HEK293 (cell line): ENCODE measurements at regions not wholly inside any gene's neighbourhood (a gene's known extent, or its start where the extent isn't known, plus 50 kb on each side); places are given as distances from the start of the nearest gene placed in this dataset.

ENCODE experiments used
- CTCF ChIA-PET: fragments of 350-600 bp; formaldehyde crosslinking; extraction: SDS; loops from one replicate; lab custom pipeline; 2021; ENCODE audit warnings: antibody characterized with exemption; lab: Yijun Ruan, JAX
- POLR2A ChIA-PET: fragments of 300-600 bp; formaldehyde crosslinking; extraction: SDS; loops from one replicate; lab custom pipeline; 2020; ENCODE audit warnings: antibody characterized with exemption, inconsistent platforms; lab: Yijun Ruan, JAX
- H3K27ac ChIP-seq: fragments of 200-500 bp; sonication (Bioruptor generic); 2 replicates; pipeline ENCODE4 v1.5.1; 2014; ENCODE audit warnings: low read depth, low read length, control low read depth, inconsistent platforms; ENCODE audit errors: extremely low read depth
- H3K36me3 ChIP-seq, 2 experiments: fragments of 200-500 bp in 1 of 2; sonication (Bioruptor generic) in 1 of 2; 1 replicate in 1 of 2; 2 replicates in 1 of 2; pipeline ENCODE4 v1.5.1; 2014 to 2017; ENCODE audit warnings: inconsistent platforms in 2 of 2, low read length in 2 of 2; ENCODE audit not compliant: control insufficient read depth in 2 of 2, insufficient read depth in 1 of 2
- H3K4me1 ChIP-seq: fragments of 200-500 bp; sonication (Bioruptor generic); 2 replicates; pipeline ENCODE4 v1.5.1; 2014; ENCODE audit warnings: mild to moderate bottlenecking, low read length, inconsistent platforms; ENCODE audit not compliant: control insufficient read depth, insufficient read depth
- H3K4me3 ChIP-seq: 2 replicates; pipeline ENCODE4 v1.5.1; 2011; ENCODE audit warnings: low read depth, mild to moderate bottlenecking, control low read depth, low read length, moderate library complexity
- H3K9me3 ChIP-seq: fragments of 200-500 bp; sonication (Bioruptor generic); 2 replicates; pipeline ENCODE4 v1.5.1; 2014; ENCODE audit warnings: low read depth, low read length, inconsistent platforms; ENCODE audit not compliant: control insufficient read depth, insufficient read depth
- GFI1B ChIP-seq: fragments of 450-650 bp; formaldehyde crosslinking; IDR thresholded peaks from 2 replicates; pipeline ENCODE4 v1.5.1; 2016; ENCODE audit warnings: missing biosample characterization, missing genetic modification characterization
- KLF8 ChIP-seq: fragments of 450-650 bp; formaldehyde crosslinking; IDR thresholded peaks from 2 replicates; pipeline ENCODE4 v1.5.1; 2016; ENCODE audit warnings: missing biosample characterization, missing genetic modification characterization
- ZBTB17 ChIP-seq: fragments of 450-650 bp; formaldehyde crosslinking; IDR thresholded peaks from 2 replicates; pipeline ENCODE4 v1.5.1; 2016; ENCODE audit warnings: missing biosample characterization, missing genetic modification characterization
- ZNF121 ChIP-seq: fragments of 450-650 bp; formaldehyde crosslinking; IDR thresholded peaks from 2 replicates; pipeline ENCODE4 v1.5.1; 2016; ENCODE audit warnings: missing biosample characterization, missing genetic modification characterization
- ZNF175 ChIP-seq: fragments of 450-650 bp; formaldehyde crosslinking; IDR thresholded peaks from 2 replicates; pipeline ENCODE4 v1.5.1; 2016; ENCODE audit warnings: missing biosample characterization, missing genetic modification characterization
- ZNF335 ChIP-seq: fragments of 450-650 bp; formaldehyde crosslinking; conservative IDR thresholded peaks from 2 replicates; pipeline ENCODE4 v1.5.1; 2016; ENCODE audit warnings: missing biosample characterization, missing genetic modification characterization
- ZNF341 ChIP-seq: fragments of 450-650 bp; formaldehyde crosslinking; IDR thresholded peaks from 2 replicates; pipeline ENCODE4; 2016; ENCODE audit warnings: low read depth, missing biosample characterization, missing genetic modification characterization
- ZNF37A ChIP-seq: fragments of 450-650 bp; IDR thresholded peaks from 2 replicates; pipeline ENCODE4 v1.5.1; 2018; ENCODE audit warnings: missing biosample characterization, missing genetic modification characterization
- ZNF394 ChIP-seq: fragments of 450-650 bp; formaldehyde crosslinking; IDR thresholded peaks from 2 replicates; pipeline ENCODE4 v1.5.1; 2016; ENCODE audit warnings: missing biosample characterization, missing genetic modification characterization, mild to moderate bottlenecking, moderate library complexity, borderline replicate concordance
- ZNF416 ChIP-seq: fragments of 450-650 bp; formaldehyde crosslinking; IDR thresholded peaks from 2 replicates; pipeline ENCODE4 v1.5.1; 2016; ENCODE audit warnings: missing biosample characterization, missing genetic modification characterization
- ZNF548 ChIP-seq: fragments of 450-650 bp; formaldehyde crosslinking; IDR thresholded peaks from 2 replicates; pipeline ENCODE4 v1.5.1; 2016; ENCODE audit warnings: missing biosample characterization, missing genetic modification characterization
- ZNF596 ChIP-seq: fragments of 450-650 bp; IDR thresholded peaks from 2 replicates; pipeline ENCODE4 v1.5.0; 2018; ENCODE audit warnings: missing biosample characterization, mild to moderate bottlenecking, missing genetic modification characterization, moderate library complexity
- ZNF791 ChIP-seq: fragments of 450-650 bp; formaldehyde crosslinking; IDR thresholded peaks from 2 replicates; pipeline ENCODE4 v1.5.1; 2016; ENCODE audit warnings: missing biosample characterization, missing genetic modification characterization
- TF ChIP-seq, protein P1 (sequence below): fragments of 450-650 bp; formaldehyde crosslinking; IDR thresholded peaks from 2 replicates; pipeline ENCODE4 v1.5.1; 2016; ENCODE audit warnings: missing biosample characterization, missing genetic modification characterization
- TF ChIP-seq, protein P2 (sequence below): fragments of 450-650 bp; formaldehyde crosslinking; IDR thresholded peaks from 2 replicates; pipeline ENCODE4 v1.5.1; 2017; ENCODE audit warnings: missing biosample characterization, missing genetic modification characterization
- TF ChIP-seq, protein P3 (sequence below): fragments of 450-650 bp; formaldehyde crosslinking; IDR thresholded peaks from 2 replicates; pipeline ENCODE4 v1.5.1; 2016; ENCODE audit warnings: missing biosample characterization, missing genetic modification characterization
- TF ChIP-seq, protein P4 (sequence below): fragments of 450-650 bp; formaldehyde crosslinking; IDR thresholded peaks from 2 replicates; pipeline ENCODE4 v1.5.1; 2016; ENCODE audit warnings: missing biosample characterization, missing genetic modification characterization
- TF ChIP-seq, protein P5 (sequence below): fragments of 450-650 bp; formaldehyde crosslinking; IDR thresholded peaks from 2 replicates; pipeline ENCODE4 v1.5.1; 2016; ENCODE audit warnings: missing biosample characterization, missing genetic modification characterization, low read depth

DNA sequence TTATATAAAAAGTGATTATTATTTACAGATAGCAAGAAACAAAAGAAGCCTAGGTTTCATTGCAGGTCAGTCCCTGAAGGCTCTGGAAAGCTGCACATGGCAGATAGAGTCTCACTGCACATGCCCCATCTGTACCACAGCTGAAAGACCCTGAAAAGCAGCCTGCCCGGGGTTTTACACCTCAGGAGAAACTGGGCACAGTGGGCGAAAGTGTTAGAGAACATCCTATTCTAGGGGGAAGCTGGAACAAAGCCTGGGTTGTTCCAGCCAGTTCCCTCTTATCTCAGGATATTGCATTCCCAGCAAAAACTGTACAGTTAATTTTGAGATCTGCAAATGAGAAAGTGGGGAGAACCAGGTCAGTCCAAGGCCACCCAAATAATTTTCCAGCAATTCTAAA, 419.7 kb downstream of the CNTNAP4 start:
- H3K4me3 ChIP-seq: no peak overlapping the region
- TF ChIP-seq, protein P1, sequence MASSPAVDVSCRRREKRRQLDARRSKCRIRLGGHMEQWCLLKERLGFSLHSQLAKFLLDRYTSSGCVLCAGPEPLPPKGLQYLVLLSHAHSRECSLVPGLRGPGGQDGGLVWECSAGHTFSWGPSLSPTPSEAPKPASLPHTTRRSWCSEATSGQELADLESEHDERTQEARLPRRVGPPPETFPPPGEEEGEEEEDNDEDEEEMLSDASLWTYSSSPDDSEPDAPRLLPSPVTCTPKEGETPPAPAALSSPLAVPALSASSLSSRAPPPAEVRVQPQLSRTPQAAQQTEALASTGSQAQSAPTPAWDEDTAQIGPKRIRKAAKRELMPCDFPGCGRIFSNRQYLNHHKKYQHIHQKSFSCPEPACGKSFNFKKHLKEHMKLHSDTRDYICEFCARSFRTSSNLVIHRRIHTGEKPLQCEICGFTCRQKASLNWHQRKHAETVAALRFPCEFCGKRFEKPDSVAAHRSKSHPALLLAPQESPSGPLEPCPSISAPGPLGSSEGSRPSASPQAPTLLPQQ (tag by site-specific recombination): no peak
- TF ChIP-seq ZNF335 (no peak), ZBTB17 (tag by site-specific recombination) (no peak), ZNF548 (tag by site-specific recombination) (no peak), GFI1B (tag by site-specific recombination) (no peak), ZNF121 (tag by site-specific recombination) (no peak)
- H3K4me1 ChIP-seq: no peaks in the 10 kb centered on the region
- ChIA-PET CTCF (no interaction called here), POLR2A (no interaction called here)
- no peak overlapping the region for H3K27ac ChIP-seq
- H3K36me3 ChIP-seq: no peaks in the 10 kb centered on the region
- no peaks in the 10 kb centered on the region for H3K9me3 ChIP-seq

DNA sequence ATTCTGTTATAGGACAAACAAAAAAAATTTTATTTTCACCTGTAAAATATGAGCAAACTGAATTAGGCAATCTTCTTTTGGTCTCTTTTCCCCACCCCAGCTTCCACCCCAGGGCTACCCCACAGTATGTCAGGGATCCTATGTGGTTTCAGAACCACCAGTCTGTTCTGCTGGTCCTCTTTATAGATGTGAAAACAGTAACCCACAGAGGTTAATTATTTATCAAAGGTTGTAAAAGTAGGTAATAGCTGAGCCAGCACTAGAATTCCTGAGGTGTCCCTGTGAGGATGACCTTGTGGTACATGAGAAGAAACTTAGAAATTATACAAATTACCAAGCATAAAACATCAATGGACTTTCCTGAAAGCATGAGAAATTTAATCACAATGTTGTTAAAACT, 428.7 kb downstream of the CNTNAP4 start:
- H3K36me3 ChIP-seq: no peaks in the 10 kb centered on the region
- no peak overlapping the region for H3K4me3 ChIP-seq
- TF ChIP-seq ZNF416 (tag by site-specific recombination) (no peak), ZNF37A (no peak), ZNF548 (tag by site-specific recombination) (no peak), ZNF394 (tag by site-specific recombination) (no peak), KLF8 (no peak), ZNF791 (tag by site-specific recombination) (no peak), ZNF341 (tag by site-specific recombination) (no peak), ZNF596 (no peak), ZNF175 (tag by site-specific recombination) (no peak)
- TF ChIP-seq, protein P2, sequence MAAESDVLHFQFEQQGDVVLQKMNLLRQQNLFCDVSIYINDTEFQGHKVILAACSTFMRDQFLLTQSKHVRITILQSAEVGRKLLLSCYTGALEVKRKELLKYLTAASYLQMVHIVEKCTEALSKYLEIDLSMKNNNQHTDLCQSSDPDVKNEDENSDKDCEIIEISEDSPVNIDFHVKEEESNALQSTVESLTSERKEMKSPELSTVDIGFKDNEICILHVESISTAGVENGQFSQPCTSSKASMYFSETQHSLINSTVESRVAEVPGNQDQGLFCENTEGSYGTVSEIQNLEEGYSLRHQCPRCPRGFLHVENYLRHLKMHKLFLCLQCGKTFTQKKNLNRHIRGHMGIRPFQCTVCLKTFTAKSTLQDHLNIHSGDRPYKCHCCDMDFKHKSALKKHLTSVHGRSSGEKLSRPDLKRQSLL (tag by site-specific recombination): no peak
- TF ChIP-seq, protein P3, sequence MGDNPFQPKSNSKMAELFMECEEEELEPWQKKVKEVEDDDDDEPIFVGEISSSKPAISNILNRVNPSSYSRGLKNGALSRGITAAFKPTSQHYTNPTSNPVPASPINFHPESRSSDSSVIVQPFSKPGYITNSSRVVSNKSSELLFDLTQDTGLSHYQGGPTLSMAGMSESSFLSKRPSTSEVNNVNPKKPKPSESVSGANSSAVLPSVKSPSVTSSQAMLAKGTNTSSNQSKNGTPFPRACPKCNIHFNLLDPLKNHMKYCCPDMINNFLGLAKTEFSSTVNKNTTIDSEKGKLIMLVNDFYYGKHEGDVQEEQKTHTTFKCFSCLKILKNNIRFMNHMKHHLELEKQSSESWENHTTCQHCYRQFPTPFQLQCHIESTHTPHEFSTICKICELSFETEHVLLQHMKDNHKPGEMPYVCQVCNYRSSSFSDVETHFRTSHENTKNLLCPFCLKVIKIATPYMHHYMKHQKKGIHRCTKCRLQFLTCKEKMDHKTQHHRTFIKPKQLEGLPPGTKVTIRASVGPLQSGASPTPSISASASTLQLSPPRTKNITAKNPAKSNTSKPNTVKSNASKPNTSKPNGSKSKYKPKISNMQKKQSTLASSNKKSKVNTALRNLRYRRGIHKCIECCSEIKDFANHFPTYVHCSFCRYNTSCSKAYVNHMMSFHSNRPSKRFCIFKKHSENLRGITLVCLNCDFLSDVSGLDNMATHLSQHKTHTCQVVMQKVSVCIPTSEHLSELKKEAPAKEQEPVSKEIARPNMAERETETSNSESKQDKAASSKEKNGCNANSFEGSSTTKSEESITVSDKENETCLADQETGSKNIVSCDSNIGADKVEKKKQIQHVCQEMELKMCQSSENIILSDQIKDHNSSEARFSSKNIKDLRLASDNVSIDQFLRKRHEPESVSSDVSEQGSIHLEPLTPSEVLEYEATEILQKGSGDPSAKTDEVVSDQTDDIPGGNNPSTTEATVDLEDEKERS (tag by site-specific recombination): no peak
- TF ChIP-seq, protein P4, sequence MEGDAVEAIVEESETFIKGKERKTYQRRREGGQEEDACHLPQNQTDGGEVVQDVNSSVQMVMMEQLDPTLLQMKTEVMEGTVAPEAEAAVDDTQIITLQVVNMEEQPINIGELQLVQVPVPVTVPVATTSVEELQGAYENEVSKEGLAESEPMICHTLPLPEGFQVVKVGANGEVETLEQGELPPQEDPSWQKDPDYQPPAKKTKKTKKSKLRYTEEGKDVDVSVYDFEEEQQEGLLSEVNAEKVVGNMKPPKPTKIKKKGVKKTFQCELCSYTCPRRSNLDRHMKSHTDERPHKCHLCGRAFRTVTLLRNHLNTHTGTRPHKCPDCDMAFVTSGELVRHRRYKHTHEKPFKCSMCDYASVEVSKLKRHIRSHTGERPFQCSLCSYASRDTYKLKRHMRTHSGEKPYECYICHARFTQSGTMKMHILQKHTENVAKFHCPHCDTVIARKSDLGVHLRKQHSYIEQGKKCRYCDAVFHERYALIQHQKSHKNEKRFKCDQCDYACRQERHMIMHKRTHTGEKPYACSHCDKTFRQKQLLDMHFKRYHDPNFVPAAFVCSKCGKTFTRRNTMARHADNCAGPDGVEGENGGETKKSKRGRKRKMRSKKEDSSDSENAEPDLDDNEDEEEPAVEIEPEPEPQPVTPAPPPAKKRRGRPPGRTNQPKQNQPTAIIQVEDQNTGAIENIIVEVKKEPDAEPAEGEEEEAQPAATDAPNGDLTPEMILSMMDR: no peak
- TF ChIP-seq, protein P5, sequence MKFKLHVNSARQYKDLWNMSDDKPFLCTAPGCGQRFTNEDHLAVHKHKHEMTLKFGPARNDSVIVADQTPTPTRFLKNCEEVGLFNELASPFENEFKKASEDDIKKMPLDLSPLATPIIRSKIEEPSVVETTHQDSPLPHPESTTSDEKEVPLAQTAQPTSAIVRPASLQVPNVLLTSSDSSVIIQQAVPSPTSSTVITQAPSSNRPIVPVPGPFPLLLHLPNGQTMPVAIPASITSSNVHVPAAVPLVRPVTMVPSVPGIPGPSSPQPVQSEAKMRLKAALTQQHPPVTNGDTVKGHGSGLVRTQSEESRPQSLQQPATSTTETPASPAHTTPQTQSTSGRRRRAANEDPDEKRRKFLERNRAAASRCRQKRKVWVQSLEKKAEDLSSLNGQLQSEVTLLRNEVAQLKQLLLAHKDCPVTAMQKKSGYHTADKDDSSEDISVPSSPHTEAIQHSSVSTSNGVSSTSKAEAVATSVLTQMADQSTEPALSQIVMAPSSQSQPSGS (tag by site-specific recombination): no peak
- no peaks in the 10 kb centered on the region for H3K4me1 ChIP-seq
- ChIA-PET CTCF (no interaction called here), POLR2A (no interaction called here)
- H3K27ac ChIP-seq: no peak overlapping the region
- H3K9me3 ChIP-seq: no peaks in the 10 kb centered on the region
